GM12878 (cell line): ENCODE measurements at regions not wholly inside any gene's neighbourhood (a gene's known extent, or its start where the extent isn't known, plus 50 kb on each side); places are given as distances from the start of the nearest gene placed in this dataset.

Experiments used
- ATAC-seq: fragments of 200-7000 bp; cut with Tn5 transposase; 3 replicates; pipeline ENCODE4 v1.9.1; 2020; ENCODE audit warnings: mild to moderate bottlenecking, moderate library complexity
- BruUV-seq: library from RNA; stranded (reverse); fragments of 400-500 nt; replicated peaks from 2 replicates; lab custom pipeline; 2021; lab: Mats Ljungman, UMichigan
- CTCF ChIA-PET: fragments of 300-600 bp; sonication (Branson Sonifier 250); formaldehyde crosslinking; extraction: SDS; loops from one replicate; lab custom pipeline; 2021; ENCODE audit warnings: inconsistent platforms; lab: Yijun Ruan, JAX
- POLR2A ChIA-PET: fragments of 350-600 bp; formaldehyde crosslinking; extraction: SDS; loops from one replicate; lab custom pipeline; 2021; ENCODE audit warnings: inconsistent platforms; lab: Charles Lee
- RAD21 ChIA-PET: fragments of 300-600 bp; sonication (Branson Sonifier 250); formaldehyde crosslinking; loops from one replicate; lab custom pipeline; 2023; ENCODE audit warnings: antibody characterized with exemption; ENCODE audit not compliant: unreplicated experiment; lab: Charles Lee
- SMC1A ChIA-PET: fragments of 300-600 bp; sonication (Branson Sonifier 250); formaldehyde crosslinking; loops from one replicate; lab custom pipeline; 2023; ENCODE audit not compliant: unreplicated experiment, uncharacterized antibody; lab: Charles Lee
- DNase-seq: peaks from one replicate; pipeline ENCODE4 v3.0.0-alpha.2; 2011; ENCODE audit warnings: low read depth, low spot score
- FAIRE-seq: peaks from 3 replicates; lab custom pipeline; 2011; peaks lifted over from hg19 to GRCh38; lab: Jason Lieb, UNC
- H2AFZ ChIP-seq: 2 replicates; pipeline ENCODE4 v1.6.0; 2011; ENCODE audit warnings: low read depth, low read length, control low read depth; ENCODE audit not compliant: control insufficient read depth
- H3K27ac ChIP-seq: 2 replicates; pipeline ENCODE4 v1.5.1; 2011; ENCODE audit warnings: control low read depth; ENCODE audit not compliant: control insufficient read depth, insufficient read depth
- H3K27me3 ChIP-seq, 2 experiments: replicated peaks in 1 of 2; 2 replicates each; pipeline versions ENCODE4 v1.6.0 to v1.6.1; 2011; ENCODE audit warnings: low read length in 1 of 2; ENCODE audit not compliant: control insufficient read depth in 2 of 2, insufficient read depth in 2 of 2
- H3K36me3 ChIP-seq, 2 experiments: 2 replicates each; pipeline ENCODE4 v1.5.1; 2011; ENCODE audit warnings: low read length in 1 of 2; ENCODE audit not compliant: control insufficient read depth in 2 of 2, insufficient read depth in 2 of 2
- H3K4me1 ChIP-seq: 2 replicates; pipeline ENCODE4 v1.6.1; 2011; ENCODE audit warnings: mild to moderate bottlenecking, low read length, moderate library complexity, mixed read lengths; ENCODE audit not compliant: control insufficient read depth, insufficient read depth
- H3K4me2 ChIP-seq: 2 replicates; pipeline ENCODE4 v1.6.0; 2011; ENCODE audit warnings: control low read depth; ENCODE audit not compliant: control insufficient read depth, insufficient read depth
- H3K4me3 ChIP-seq: fragments of 200-600 bp; sonication (generic); 2 replicates; pipeline ENCODE4 v1.5.1; 2016
- H3K79me2 ChIP-seq: 2 replicates; pipeline ENCODE4 v1.6.0; 2011; ENCODE audit warnings: low read length; ENCODE audit not compliant: control insufficient read depth, insufficient read depth
- H3K9ac ChIP-seq: 2 replicates; pipeline ENCODE4 v1.8.0; 2011; ENCODE audit warnings: low read length, control low read depth, mixed read lengths; ENCODE audit not compliant: control insufficient read depth, insufficient read depth
- H3K9me3 ChIP-seq: replicated peaks from 3 replicates; pipeline ENCODE4 v1.5.1; 2011; ENCODE audit warnings: mild to moderate bottlenecking, low read length; ENCODE audit not compliant: control insufficient read depth, insufficient read depth
- H4K20me1 ChIP-seq: 2 replicates; pipeline ENCODE4 v1.6.0; 2011; ENCODE audit not compliant: control insufficient read depth, insufficient read depth
- ASH2L ChIP-seq: fragments of 300-600, 200-600 bp; sonication (generic); IDR thresholded peaks from 2 replicates; pipeline ENCODE4 v1.6.1; 2017; ENCODE audit warnings: low read depth, mild to moderate bottlenecking, borderline replicate concordance
- ATF7 ChIP-seq: fragments of 450-650 bp; IDR thresholded peaks from 2 replicates; pipeline ENCODE4 v1.6.1; 2016; ENCODE audit warnings: low read depth, mild to moderate bottlenecking
- BACH1 ChIP-seq: fragments of 450-650 bp; IDR thresholded peaks from 2 replicates; pipeline ENCODE4 v1.6.1; 2017; ENCODE audit warnings: mild to moderate bottlenecking, borderline replicate concordance
- BHLHE40 ChIP-seq, 2 experiments: fragments of 450-650 bp in 1 of 2; IDR thresholded peaks; 2 replicates each; pipeline ENCODE4 v1.6.1; 2011 to 2017; ENCODE audit warnings: low read depth in 2 of 2, borderline replicate concordance in 1 of 2, improper control_type of control experiment in 1 of 2, low read length in 1 of 2, mild to moderate bottlenecking in 1 of 2
- CEBPB ChIP-seq, 2 experiments: fragments of 150-350 bp in 1 of 2; IDR thresholded peaks; 2 replicates each; pipeline ENCODE4 v1.6.1; 2012 to 2014; ENCODE audit warnings: low read depth in 2 of 2, low read length in 2 of 2, borderline replicate concordance in 1 of 2, inconsistent platforms in 1 of 2
- HDGF ChIP-seq: fragments of 450-650 bp; IDR thresholded peaks from 2 replicates; pipeline ENCODE4 v1.6.1; 2016; ENCODE audit warnings: antibody characterized with exemption
- IKZF2 ChIP-seq, 2 experiments: fragments of 450-650 bp; IDR thresholded peaks; 2 replicates each; pipeline ENCODE4 v1.6.1; 2017; ENCODE audit warnings: mild to moderate bottlenecking in 2 of 2, moderate library complexity in 2 of 2
- NBN ChIP-seq: fragments of 450-650 bp; IDR thresholded peaks from 2 replicates; pipeline ENCODE4 v1.6.1; 2016
- NFYB ChIP-seq: IDR thresholded peaks from 2 replicates; pipeline ENCODE4 v1.6.1; 2011; ENCODE audit warnings: low read depth, mild to moderate bottlenecking, low read length, improper control_type of control experiment, moderate library complexity; ENCODE audit not compliant: insufficient read depth
- RUNX3 ChIP-seq: IDR thresholded peaks from 2 replicates; pipeline ENCODE4 v1.6.1; 2012; ENCODE audit warnings: low read length, inconsistent platforms
- SRF ChIP-seq, 2 experiments: IDR thresholded peaks; 2 replicates each; pipeline ENCODE4 v1.6.1; 2011; ENCODE audit warnings: low read depth in 2 of 2, low read length in 2 of 2, mild to moderate bottlenecking in 1 of 2, moderate library complexity in 1 of 2
- YY1 ChIP-seq: IDR thresholded peaks from 2 replicates; pipeline ENCODE4 v1.6.1; 2011; ENCODE audit warnings: low read depth, mild to moderate bottlenecking, low read length
- ZNF384 ChIP-seq: IDR thresholded peaks from 2 replicates; pipeline ENCODE4 v1.6.1; 2012; ENCODE audit warnings: low read depth, mild to moderate bottlenecking, low read length, improper control_type of control experiment, borderline replicate concordance
- WGBS: methylation state at CpG from one replicate; pipeline ENCODE4 v1.1.6; 2016; ENCODE audit warnings: low lambda C conversion rate; ENCODE audit not compliant: insufficient replicate concordance, insufficient coverage; ENCODE audit errors: missing lambda C conversion rate; 5-methylcytosine and 5-hydroxymethylcytosine counted together
- in situ Hi-C: fragments of 300-500 bp; cut with MboI; formaldehyde crosslinking; loops from 9 replicates; pipeline ENCODE4 v1.14.3; 2018; ENCODE audit warnings: mixed read lengths
- intact Hi-C: fragments of 100-400 bp; cut with micrococcal nuclease; formaldehyde crosslinking; loops from one replicate; pipeline ENCODE4 v1.14.2; 2022; ENCODE audit not compliant: unreplicated experiment
- TF ChIP-seq, protein P1 (sequence below): fragments of 450-650 bp; IDR thresholded peaks from 2 replicates; pipeline ENCODE4 v1.6.1; 2017; ENCODE audit warnings: borderline replicate concordance
- TF ChIP-seq, protein P2 (sequence below): IDR thresholded peaks from 2 replicates; pipeline ENCODE4 v1.6.1; 2012; ENCODE audit warnings: low read depth, low read length, improper control_type of control experiment

DNA sequence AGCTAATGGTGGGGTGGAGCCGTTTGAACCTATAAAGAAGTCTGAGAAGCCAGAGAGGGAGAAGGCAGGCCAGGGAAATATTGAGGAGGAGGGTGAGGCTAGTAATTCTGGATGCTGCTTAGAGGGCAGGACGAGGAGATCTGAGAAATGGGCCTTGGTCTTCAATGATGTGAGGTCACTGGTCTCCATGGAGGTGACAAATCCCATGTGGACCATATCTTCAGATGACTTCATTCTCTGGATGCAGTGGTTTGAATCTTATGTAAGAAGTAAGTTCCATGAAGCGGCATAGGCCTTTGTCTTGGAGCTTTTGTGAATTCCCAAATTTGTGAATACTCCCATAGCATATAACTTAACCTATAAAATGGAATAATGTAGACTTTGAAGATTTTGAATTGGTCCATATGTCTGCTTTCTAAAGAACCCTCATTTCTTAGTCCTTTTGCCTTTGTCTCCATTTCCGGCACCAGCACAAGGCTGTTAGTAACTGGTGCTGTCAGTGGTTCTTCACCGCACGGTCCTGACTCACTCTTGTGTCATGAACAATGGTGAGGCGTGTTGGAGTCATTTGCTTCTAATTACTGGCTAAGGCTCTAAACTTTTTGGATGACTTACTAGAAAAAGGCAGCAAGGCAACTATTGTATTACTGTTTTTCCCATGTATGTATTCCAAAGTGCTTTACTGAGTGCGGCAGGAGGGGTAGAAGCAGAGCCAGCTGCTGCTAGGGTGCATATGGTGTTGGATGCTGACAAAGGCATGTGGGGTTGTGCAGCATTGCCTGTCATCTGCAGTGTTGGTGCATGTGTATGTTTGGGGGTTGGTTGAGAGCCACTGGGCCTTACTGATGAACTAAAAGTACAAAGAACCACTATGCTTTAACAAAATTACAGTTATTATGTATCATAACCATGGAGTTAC is 279.3 kb upstream of the C2CD4B start:
- WGBS: 51% methylated on average over 8 of the region's 8 CpGs

More for the DNA sequence above, 279.3 kb upstream of the C2CD4B start:
- no peak for FAIRE-seq
- no peak overlapping the region for H3K4me3 ChIP-seq
- in situ Hi-C loops (no loop called here), intact Hi-C loops (no loop called here)
- CTCF ChIA-PET: no interaction called here
- peaks cover 0 to 2% of the 10 kb centered on the region in 2 experiments; a peak in 1 of 4 replicates for H3K27me3 ChIP-seq
- SMC1A ChIA-PET: no interaction called here
- no peak for DNase-seq
- no peak for TF ChIP-seq IKZF2 (IDR thresholded peaks at IDR 0.05)
- TF ChIP-seq RUNX3: no peak
- no peak for TF ChIP-seq NBN
- TF ChIP-seq BACH1: no peak
- no peak for TF ChIP-seq SRF (IDR thresholded peaks at IDR 0.05; ENCODE audit: low read depth in 2 of 2, low read length in 2 of 2)
- no peak for TF ChIP-seq CEBPB (IDR thresholded peaks at IDR 0.05; ENCODE audit: borderline replicate concordance in 1 of 2, low read depth in 2 of 2, low read length in 2 of 2)
- TF ChIP-seq, protein P1, sequence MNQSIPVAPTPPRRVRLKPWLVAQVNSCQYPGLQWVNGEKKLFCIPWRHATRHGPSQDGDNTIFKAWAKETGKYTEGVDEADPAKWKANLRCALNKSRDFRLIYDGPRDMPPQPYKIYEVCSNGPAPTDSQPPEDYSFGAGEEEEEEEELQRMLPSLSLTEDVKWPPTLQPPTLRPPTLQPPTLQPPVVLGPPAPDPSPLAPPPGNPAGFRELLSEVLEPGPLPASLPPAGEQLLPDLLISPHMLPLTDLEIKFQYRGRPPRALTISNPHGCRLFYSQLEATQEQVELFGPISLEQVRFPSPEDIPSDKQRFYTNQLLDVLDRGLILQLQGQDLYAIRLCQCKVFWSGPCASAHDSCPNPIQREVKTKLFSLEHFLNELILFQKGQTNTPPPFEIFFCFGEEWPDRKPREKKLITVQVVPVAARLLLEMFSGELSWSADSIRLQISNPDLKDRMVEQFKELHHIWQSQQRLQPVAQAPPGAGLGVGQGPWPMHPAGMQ: no peak
- no peak for TF ChIP-seq HDGF
- no peak for TF ChIP-seq ZNF384
- no peak for TF ChIP-seq NFYB
- no peak for TF ChIP-seq BHLHE40 (IDR thresholded peaks at IDR 0.05; ENCODE audit: borderline replicate concordance in 1 of 2, low read depth in 2 of 2, low read length in 1 of 2)
- TF ChIP-seq ASH2L: no peak
- TF ChIP-seq, protein P2, sequence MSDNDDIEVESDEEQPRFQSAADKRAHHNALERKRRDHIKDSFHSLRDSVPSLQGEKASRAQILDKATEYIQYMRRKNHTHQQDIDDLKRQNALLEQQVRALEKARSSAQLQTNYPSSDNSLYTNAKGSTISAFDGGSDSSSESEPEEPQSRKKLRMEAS: no peak
- no peak for TF ChIP-seq YY1
- TF ChIP-seq ATF7: no peak
- H4K20me1 ChIP-seq: no peaks in the 10 kb centered on the region
- H2AFZ ChIP-seq: no peak overlapping the region
- POLR2A ChIA-PET: no interaction called here
- no peaks in the 10 kb centered on the region for H3K4me1 ChIP-seq
- H3K9ac ChIP-seq: no peak overlapping the region
- H3K4me2 ChIP-seq: no peak overlapping the region
- ATAC-seq: no peak
- no peaks in the 10 kb centered on the region for H3K79me2 ChIP-seq
- no peaks in the 10 kb centered on the region for H3K9me3 ChIP-seq
- H3K27ac ChIP-seq: no peak overlapping the region
- no TSS peak for BruUV-seq
- RAD21 ChIA-PET: no interaction called here
- no peaks in the 10 kb centered on the region for H3K36me3 ChIP-seq
